Right forelimb (tissue), 1 donor: ENCODE measurements at regions not wholly inside any gene's neighbourhood (a gene's known extent, or its start where the extent isn't known, plus 50 kb on each side); places are given as distances from the start of the nearest gene placed in this dataset.

Source experiments
- DNase-seq: peaks from one replicate; pipeline ENCODE4 v3.0.0-alpha.2; 2018

GRCh38 chr14:32254952-32255679 is 52.0 kb upstream of the RNU6-8 start:
- peak; percentile 75 for DNase-seq

GRCh38 chr14:32255789-32256188 is 52.7 kb upstream of the RNU6-8 start:
- DNase-seq = no peak

- no peak for DNase-seq
Measured at GRCh38 chr14:32256576-32256975, 53.5 kb upstream of the RNU6-8 start.

- DNase-seq = no peak
Measured at GRCh38 chr14:32258336-32258993, 55.4 kb upstream of the RNU6-8 start.

- DNase-seq = no peak
Measured at GRCh38 chr14:32259368-32260013, 56.4 kb upstream of the RNU6-8 start.

GRCh38 chr14:32263939-32264567 is 61.0 kb upstream of the RNU6-8 start:
- DNase-seq = no peak

- no peak for DNase-seq
Measured at GRCh38 chr14:32265584-32265983, 62.5 kb upstream of the RNU6-8 start.

- DNase-seq = no peak
Measured at GRCh38 chr14:32277998-32278397, 51.1 kb upstream of the AKAP6 start.
